ENCODE measurements at regions not wholly inside any gene's neighbourhood (a gene's known extent, or its start where the extent isn't known, plus 50 kb on each side); places are given as distances from the start of the nearest gene placed in this dataset.

DNA sequence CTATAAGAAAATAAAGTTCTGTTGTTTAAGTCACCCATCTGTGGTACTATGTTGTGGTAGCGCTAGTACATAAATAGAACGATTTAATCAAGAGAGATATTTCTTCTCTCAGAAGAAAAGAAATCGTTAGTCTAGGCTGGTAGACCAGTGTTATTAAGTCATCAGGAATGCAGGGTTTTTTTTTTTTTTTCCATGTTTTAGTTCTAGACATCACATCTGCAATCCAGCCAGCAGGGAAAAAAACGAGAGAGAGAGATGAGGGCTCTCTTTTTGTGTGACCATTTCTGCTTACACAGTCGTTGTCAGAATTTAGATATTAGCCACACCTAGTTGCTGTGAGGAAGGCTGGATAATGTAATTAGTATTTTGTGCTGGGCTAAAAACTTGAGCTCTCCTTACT lies 417.4 kb downstream of the TMA16 start:
- H3K27me3 ChIP-seq (ENCODE audit: insufficient read depth, low read length, poor library complexity): no peaks in the 10 kb centered on the region
- H3K4ac ChIP-seq (ENCODE audit: low read depth, low read length): no peak overlapping the region
- no peak overlapping the region for H2BK15ac ChIP-seq (replicated peaks; ENCODE audit: low read depth)
- H3K9ac ChIP-seq (ENCODE audit: low read length): no peak overlapping the region
- no peak overlapping the region for H2BK120ac ChIP-seq (ENCODE audit: low read depth, low read length)
- no peak overlapping the region for H4K5ac ChIP-seq (ENCODE audit: low read length)
- H3K23ac ChIP-seq (ENCODE audit: low read length): no peak overlapping the region
- H3K36me3 ChIP-seq (ENCODE audit: control insufficient read depth, insufficient read depth, low read length): no peaks in the 10 kb centered on the region
- H2BK5ac ChIP-seq (ENCODE audit: low read length): no peak overlapping the region
- no peak overlapping the region for H3K18ac ChIP-seq (ENCODE audit: low read length)
- H3K79me2 ChIP-seq (ENCODE audit: control insufficient read depth, insufficient read depth, low read length): no peaks in the 10 kb centered on the region
- H4K8ac ChIP-seq (ENCODE audit: low read depth, low read length): no peak overlapping the region
- H2AK5ac ChIP-seq (ENCODE audit: low read length): no peak overlapping the region
- no peak overlapping the region for H3K27ac ChIP-seq (ENCODE audit: low read depth, low read length)
- DNase-seq: no peak
- no peaks in the 10 kb centered on the region for H3K4me1 ChIP-seq (ENCODE audit: control insufficient read depth, low read depth, low read length)
- no peak overlapping the region for H3K4me3 ChIP-seq (ENCODE audit: low read length)
- no CpG with 5 or more reads among the region's 5 CpGs for WGBS (ENCODE audit: extremely low coverage, insufficient coverage, low lambda C conversion rate)
- H3K4me2 ChIP-seq (ENCODE audit: low read length): no peak overlapping the region
- H3K79me1 ChIP-seq (ENCODE audit: low read length): no peaks in the 10 kb centered on the region
- no peak overlapping the region for H3K56ac ChIP-seq (ENCODE audit: low read length)

DNA sequence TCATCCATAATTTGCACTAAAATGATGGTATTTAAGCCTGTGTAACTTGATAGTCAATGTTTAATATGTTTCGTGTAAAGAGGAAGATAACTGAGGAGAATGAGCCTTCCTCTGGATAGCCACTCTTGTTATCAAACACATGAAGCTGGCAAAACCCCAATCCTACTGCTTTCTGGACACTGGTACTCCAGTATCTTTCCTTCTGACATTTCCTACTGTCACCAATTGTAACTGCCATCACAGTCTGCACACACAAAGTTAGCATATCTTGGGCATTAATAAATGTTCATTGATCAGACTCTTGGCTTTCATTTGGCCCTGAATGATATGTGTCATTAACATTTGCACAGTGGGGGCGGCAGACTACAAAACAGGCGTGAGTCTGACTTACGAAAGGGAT lies 419.1 kb downstream of the TMA16 start:
- no peak overlapping the region for H3K4ac ChIP-seq (ENCODE audit: low read depth, low read length)
- no peak overlapping the region for H2AK5ac ChIP-seq (ENCODE audit: low read length)
- no peak overlapping the region for H3K4me3 ChIP-seq (ENCODE audit: low read length)
- no peak overlapping the region for H2BK5ac ChIP-seq (ENCODE audit: low read length)
- no peaks in the 10 kb centered on the region for H3K4me1 ChIP-seq (ENCODE audit: control insufficient read depth, low read depth, low read length)
- no peaks in the 10 kb centered on the region for H3K79me1 ChIP-seq (ENCODE audit: low read length)
- H4K5ac ChIP-seq (ENCODE audit: low read length): no peak overlapping the region
- DNase-seq: no peak
- no peak overlapping the region for H3K4me2 ChIP-seq (ENCODE audit: low read length)
- H2BK15ac ChIP-seq (replicated peaks; ENCODE audit: low read depth): no peak overlapping the region
- no peaks in the 10 kb centered on the region for H3K36me3 ChIP-seq (ENCODE audit: control insufficient read depth, insufficient read depth, low read length)
- no CpG with 5 or more reads among the region's 4 CpGs for WGBS (ENCODE audit: extremely low coverage, insufficient coverage, low lambda C conversion rate)
- H3K27me3 ChIP-seq (ENCODE audit: insufficient read depth, low read length, poor library complexity): no peaks in the 10 kb centered on the region
- no peak overlapping the region for H3K9ac ChIP-seq (ENCODE audit: low read length)
- H4K8ac ChIP-seq (ENCODE audit: low read depth, low read length): no peak overlapping the region
- no peaks in the 10 kb centered on the region for H3K79me2 ChIP-seq (ENCODE audit: control insufficient read depth, insufficient read depth, low read length)
- no peak overlapping the region for H3K56ac ChIP-seq (ENCODE audit: low read length)
- no peak overlapping the region for H3K27ac ChIP-seq (ENCODE audit: low read depth, low read length)
- no peak overlapping the region for H3K23ac ChIP-seq (ENCODE audit: low read length)
- no peak overlapping the region for H3K18ac ChIP-seq (ENCODE audit: low read length)
- H2BK120ac ChIP-seq (ENCODE audit: low read depth, low read length): no peak overlapping the region

DNA sequence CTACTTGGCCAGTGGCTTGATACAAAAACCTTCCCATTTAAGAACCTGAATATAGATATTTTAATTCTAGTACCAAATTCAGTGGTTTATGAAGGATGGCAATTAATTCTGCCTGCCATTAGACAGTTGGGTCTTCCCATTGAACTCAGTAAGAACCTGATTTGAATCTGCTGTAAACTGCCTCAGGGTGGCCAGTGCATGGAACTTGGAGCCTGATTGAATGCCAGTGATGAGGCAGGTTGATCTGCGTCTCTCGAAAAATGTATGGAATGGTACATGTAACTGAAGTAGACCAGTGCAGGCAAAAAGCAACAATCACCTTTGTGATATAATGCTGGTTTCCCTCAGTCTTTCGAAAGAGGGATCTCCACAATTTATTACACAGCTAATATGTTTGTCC lies 421.4 kb downstream of the TMA16 start:
- DNase-seq: no peak
- no peaks in the 10 kb centered on the region for H3K79me1 ChIP-seq (ENCODE audit: low read length)
- H3K23ac ChIP-seq (ENCODE audit: low read length): no peak overlapping the region
- no peak overlapping the region for H3K9ac ChIP-seq (ENCODE audit: low read length)
- H3K4me2 ChIP-seq (ENCODE audit: low read length): no peak overlapping the region
- no peak overlapping the region for H4K5ac ChIP-seq (ENCODE audit: low read length)
- H3K18ac ChIP-seq (ENCODE audit: low read length): no peak overlapping the region
- H3K27me3 ChIP-seq (ENCODE audit: insufficient read depth, low read length, poor library complexity): no peaks in the 10 kb centered on the region
- no peak overlapping the region for H2BK120ac ChIP-seq (ENCODE audit: low read depth, low read length)
- no peak overlapping the region for H3K4ac ChIP-seq (ENCODE audit: low read depth, low read length)
- H3K56ac ChIP-seq (ENCODE audit: low read length): no peak overlapping the region
- no peak overlapping the region for H2BK15ac ChIP-seq (replicated peaks; ENCODE audit: low read depth)
- no peak overlapping the region for H4K8ac ChIP-seq (ENCODE audit: low read depth, low read length)
- H3K27ac ChIP-seq (ENCODE audit: low read depth, low read length): no peak overlapping the region
- no peaks in the 10 kb centered on the region for H3K36me3 ChIP-seq (ENCODE audit: control insufficient read depth, insufficient read depth, low read length)
- no CpG with 5 or more reads among the region's 3 CpGs for WGBS (ENCODE audit: extremely low coverage, insufficient coverage, low lambda C conversion rate)
- no peaks in the 10 kb centered on the region for H3K4me1 ChIP-seq (ENCODE audit: control insufficient read depth, low read depth, low read length)
- no peak overlapping the region for H2AK5ac ChIP-seq (ENCODE audit: low read length)
- no peak overlapping the region for H2BK5ac ChIP-seq (ENCODE audit: low read length)
- no peaks in the 10 kb centered on the region for H3K79me2 ChIP-seq (ENCODE audit: control insufficient read depth, insufficient read depth, low read length)
- no peak overlapping the region for H3K4me3 ChIP-seq (ENCODE audit: low read length)

DNA sequence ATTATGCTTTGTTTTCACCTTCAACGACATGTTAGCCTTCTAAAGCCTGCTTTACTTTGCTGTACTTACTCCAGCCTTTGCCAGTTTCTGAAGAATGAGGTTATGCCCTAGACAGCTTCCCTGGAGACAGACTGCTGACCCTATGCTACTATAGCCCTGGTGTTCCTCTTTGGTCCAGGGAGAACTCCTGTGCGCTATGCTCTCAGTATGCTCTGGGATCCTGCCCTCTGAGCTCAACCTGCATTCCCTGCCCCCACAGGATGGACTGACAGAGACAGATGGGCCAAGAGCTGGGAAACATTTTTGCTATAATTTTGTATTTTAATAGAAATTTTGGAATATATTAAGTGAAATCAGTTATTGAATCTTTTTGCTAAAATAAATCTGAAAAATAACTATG lies 425.9 kb downstream of the TMA16 start:
- H3K56ac ChIP-seq (ENCODE audit: low read length): no peak overlapping the region
- no peak overlapping the region for H4K5ac ChIP-seq (ENCODE audit: low read length)
- no CpG with 5 or more reads among the region's 2 CpGs for WGBS (ENCODE audit: extremely low coverage, insufficient coverage, low lambda C conversion rate)
- H2BK120ac ChIP-seq (ENCODE audit: low read depth, low read length): no peak overlapping the region
- no peak overlapping the region for H2BK15ac ChIP-seq (replicated peaks; ENCODE audit: low read depth)
- H3K4me1 ChIP-seq (ENCODE audit: control insufficient read depth, low read depth, low read length): no peaks in the 10 kb centered on the region
- H2AK5ac ChIP-seq (ENCODE audit: low read length): no peak overlapping the region
- H3K23ac ChIP-seq (ENCODE audit: low read length): no peak overlapping the region
- H3K9ac ChIP-seq (ENCODE audit: low read length): no peak overlapping the region
- H3K18ac ChIP-seq (ENCODE audit: low read length): no peak overlapping the region
- no peak overlapping the region for H3K27ac ChIP-seq (ENCODE audit: low read depth, low read length)
- no peak for DNase-seq
- no peaks in the 10 kb centered on the region for H3K36me3 ChIP-seq (ENCODE audit: control insufficient read depth, insufficient read depth, low read length)
- no peak overlapping the region for H3K4me3 ChIP-seq (ENCODE audit: low read length)
- no peak overlapping the region for H3K4ac ChIP-seq (ENCODE audit: low read depth, low read length)
- H3K27me3 ChIP-seq (ENCODE audit: insufficient read depth, low read length, poor library complexity): no peaks in the 10 kb centered on the region
- no peak overlapping the region for H4K8ac ChIP-seq (ENCODE audit: low read depth, low read length)
- no peaks in the 10 kb centered on the region for H3K79me2 ChIP-seq (ENCODE audit: control insufficient read depth, insufficient read depth, low read length)
- no peak overlapping the region for H2BK5ac ChIP-seq (ENCODE audit: low read length)
- H3K79me1 ChIP-seq (ENCODE audit: low read length): no peaks in the 10 kb centered on the region
- H3K4me2 ChIP-seq (ENCODE audit: low read length): no peak overlapping the region

DNA sequence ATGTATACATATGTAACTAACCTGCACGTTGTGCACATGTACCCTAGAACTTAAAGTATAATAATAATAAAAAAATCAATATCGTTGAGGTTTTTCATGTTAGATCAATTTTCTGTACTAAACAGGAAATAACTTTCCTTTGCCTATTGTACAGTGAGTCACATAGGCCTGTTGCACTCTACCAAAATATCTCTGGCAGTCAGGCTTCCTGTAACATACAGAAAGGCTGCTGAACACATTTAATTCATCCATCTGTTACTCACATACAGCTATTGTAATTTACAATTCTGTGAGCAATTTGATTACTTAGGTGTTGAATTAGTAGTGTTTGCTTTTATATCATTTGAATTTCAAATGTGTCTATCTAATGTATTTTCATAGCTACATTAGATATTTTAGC lies 427.8 kb downstream of the TMA16 start:
- Histone ChIP-seq H3K9ac (ENCODE audit: low read length) (no peak overlapping the region), H3K27ac (ENCODE audit: low read depth, low read length) (no peak overlapping the region), H3K79me1 (ENCODE audit: low read length) (no peaks in the 10 kb centered on the region), H3K4me2 (ENCODE audit: low read length) (no peak overlapping the region), H3K56ac (ENCODE audit: low read length) (no peak overlapping the region), H3K18ac (ENCODE audit: low read length) (no peak overlapping the region), H2BK15ac (replicated peaks; ENCODE audit: low read depth) (no peak overlapping the region), H3K79me2 (ENCODE audit: control insufficient read depth, insufficient read depth, low read length) (no peaks in the 10 kb centered on the region), H3K36me3 (ENCODE audit: control insufficient read depth, insufficient read depth, low read length) (no peaks in the 10 kb centered on the region), H3K27me3 (ENCODE audit: insufficient read depth, low read length, poor library complexity) (no peaks in the 10 kb centered on the region), H3K4me3 (ENCODE audit: low read length) (no peak overlapping the region), H2BK5ac (ENCODE audit: low read length) (no peak overlapping the region), H3K4ac (ENCODE audit: low read depth, low read length) (no peak overlapping the region), H4K5ac (ENCODE audit: low read length) (no peak overlapping the region), H4K8ac (ENCODE audit: low read depth, low read length) (no peak overlapping the region), H2BK120ac (ENCODE audit: low read depth, low read length) (no peak overlapping the region), H3K23ac (ENCODE audit: low read length) (no peak overlapping the region), H2AK5ac (ENCODE audit: low read length) (no peak overlapping the region), H3K4me1 (ENCODE audit: control insufficient read depth, low read depth, low read length) (no peaks in the 10 kb centered on the region)
- WGBS (ENCODE audit: extremely low coverage, insufficient coverage, low lambda C conversion rate): no CpG with 5 or more reads among the region's 2 CpGs
- no peak for DNase-seq

DNA sequence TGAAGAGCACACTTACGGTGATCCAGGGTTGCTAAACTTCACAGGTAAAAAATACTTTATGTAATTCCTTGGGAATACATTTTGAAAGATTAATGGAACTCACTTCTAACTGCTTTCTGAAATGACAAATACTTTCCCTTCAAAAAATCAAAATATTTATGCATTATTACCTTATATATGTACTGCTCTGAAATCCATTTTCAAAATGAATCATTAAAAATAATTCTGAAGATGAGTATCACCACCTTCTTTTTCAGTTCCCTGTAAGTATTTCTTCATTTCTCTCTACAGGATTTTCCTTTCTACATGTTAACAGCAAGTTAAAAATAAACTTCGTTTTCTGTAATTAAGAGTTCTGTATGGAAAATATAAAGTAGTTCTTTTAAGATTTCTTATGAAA lies 428.6 kb downstream of the TMA16 start:
- Histone ChIP-seq H3K27ac (ENCODE audit: low read depth, low read length) (no peak overlapping the region), H3K36me3 (ENCODE audit: control insufficient read depth, insufficient read depth, low read length) (no peaks in the 10 kb centered on the region), H4K5ac (ENCODE audit: low read length) (no peak overlapping the region), H3K79me2 (ENCODE audit: control insufficient read depth, insufficient read depth, low read length) (no peaks in the 10 kb centered on the region), H2BK120ac (ENCODE audit: low read depth, low read length) (no peak overlapping the region), H3K9ac (ENCODE audit: low read length) (no peak overlapping the region), H3K4me1 (ENCODE audit: control insufficient read depth, low read depth, low read length) (no peaks in the 10 kb centered on the region), H3K56ac (ENCODE audit: low read length) (no peak overlapping the region), H3K27me3 (ENCODE audit: insufficient read depth, low read length, poor library complexity) (no peaks in the 10 kb centered on the region), H3K18ac (ENCODE audit: low read length) (no peak overlapping the region), H2BK5ac (ENCODE audit: low read length) (no peak overlapping the region), H4K8ac (ENCODE audit: low read depth, low read length) (no peak overlapping the region), H3K4ac (ENCODE audit: low read depth, low read length) (no peak overlapping the region), H2BK15ac (replicated peaks; ENCODE audit: low read depth) (no peak overlapping the region), H3K79me1 (ENCODE audit: low read length) (no peaks in the 10 kb centered on the region), H3K23ac (ENCODE audit: low read length) (no peak overlapping the region), H3K4me3 (ENCODE audit: low read length) (no peak overlapping the region), H3K4me2 (ENCODE audit: low read length) (no peak overlapping the region), H2AK5ac (ENCODE audit: low read length) (no peak overlapping the region)
- no CpG with 5 or more reads among the region's 2 CpGs for WGBS (ENCODE audit: extremely low coverage, insufficient coverage, low lambda C conversion rate)
- no peak for DNase-seq
